RWPE1 (cell line): ENCODE measurements at regions not wholly inside any gene's neighbourhood (a gene's known extent, or its start where the extent isn't known, plus 50 kb on each side); places are given as distances from the start of the nearest gene placed in this dataset.

Source experiments
- CTCF ChIA-PET: fragments of 350-600 bp; sonication (Branson Sonifier 250); formaldehyde crosslinking; extraction: SDS; loops from one replicate; lab custom pipeline; 2021; lab: Yijun Ruan, JAX
- POLR2A ChIA-PET: fragments of 400-600 bp; formaldehyde crosslinking; extraction: SDS; loops from one replicate; lab custom pipeline; 2020; ENCODE audit warnings: antibody characterized with exemption; ENCODE audit not compliant: low non-redundant PET; lab: Yijun Ruan, JAX
- DNase-seq: peaks from one replicate; pipeline ENCODE4 v3.0.0; 2012; ENCODE audit warnings: low spot score
- H3K27ac ChIP-seq: fragments of 450-650 bp; 2 replicates; pipeline ENCODE4 v1.5.1; 2017
- CTCF ChIP-seq: fragments of 450-650 bp; conservative IDR thresholded peaks from 2 replicates; pipeline ENCODE4 v1.5.1; 2017; ENCODE audit warnings: low read depth, mild to moderate bottlenecking

- no peak for TF ChIP-seq CTCF
- no peak for DNase-seq
- ChIA-PET POLR2A (no interaction called here), CTCF (no interaction called here)
- no peak overlapping the region for H3K27ac ChIP-seq
Measured at GRCh38 chr1:195878478-195878877, 729.8 kb downstream of the KCNT2 start.

- ChIA-PET POLR2A (no interaction called here), CTCF (interaction anchor here (1.0 kb wide), 1 partner anchor 9 kb away, joined by 4 read pairs; no protein-coding TSS in a partner anchor)
- H3K27ac ChIP-seq: no peak overlapping the region
- DNase-seq: no peak
- TF ChIP-seq CTCF: no peak
Measured at GRCh38 chr1:195876792-195877191, 731.4 kb downstream of the KCNT2 start.

- POLR2A ChIA-PET: no interaction called here
- DNase-seq: no peak
- TF ChIP-seq CTCF: no peak
- no peak overlapping the region for H3K27ac ChIP-seq
- CTCF ChIA-PET: interaction anchor here (0.6 to 1.0 kb wide), 2 partner anchors 14 to 18 kb away, joined by 3 to 4 read pairs; no protein-coding TSS in a partner anchor
Measured at GRCh38 chr1:195872376-195872775, 735.9 kb downstream of the KCNT2 start.

DNA sequence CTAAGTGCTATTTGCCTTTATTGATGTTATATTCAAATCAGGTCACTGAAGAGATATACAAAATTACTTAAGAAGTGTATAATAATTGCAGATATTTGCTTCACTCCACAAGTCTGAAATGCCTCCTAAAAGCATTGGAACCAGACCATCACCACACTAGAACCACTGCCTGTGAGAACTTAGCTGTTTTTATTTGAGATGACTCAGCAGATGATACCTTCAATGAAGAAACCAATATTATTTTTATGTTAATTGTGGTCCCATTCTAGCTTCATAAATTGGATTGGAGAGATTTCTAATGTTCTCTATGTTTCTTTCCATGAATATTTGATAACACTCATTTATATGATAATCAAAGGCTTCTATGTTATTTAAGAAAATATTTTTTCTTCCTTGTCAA, 740.6 kb downstream of the KCNT2 start:
- ChIA-PET POLR2A (no interaction called here), CTCF (interaction anchor here (0.5 kb wide), 1 partner anchor 12 kb away, joined by 3 read pairs; no protein-coding TSS in a partner anchor)
- no peak for TF ChIP-seq CTCF
- H3K27ac ChIP-seq: no peak overlapping the region
- DNase-seq: no peak

DNA sequence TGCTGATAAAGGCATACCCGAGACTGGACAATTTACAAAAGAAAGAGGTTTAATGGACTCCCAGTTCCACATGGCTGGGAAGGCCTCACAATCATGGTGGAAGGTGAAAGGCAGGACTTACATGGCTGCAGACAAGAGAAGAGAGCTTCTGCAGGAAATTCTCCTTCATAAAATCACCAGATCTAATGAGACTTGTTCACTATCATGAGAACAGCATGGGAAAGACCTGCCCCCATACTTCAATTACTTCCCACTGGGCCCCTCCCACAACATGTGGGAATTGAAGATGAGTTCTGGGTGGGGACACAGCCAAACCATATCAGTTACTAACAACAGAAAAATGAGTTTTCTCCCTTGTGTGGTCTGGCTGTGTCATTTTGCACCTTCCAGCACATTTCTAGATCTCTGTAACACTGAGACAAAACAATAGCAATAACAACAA, 741.4 kb downstream of the KCNT2 start:
- ChIA-PET POLR2A (no interaction called here), CTCF (no interaction called here)
- H3K27ac ChIP-seq: no peak overlapping the region
- no peak for DNase-seq
- TF ChIP-seq CTCF: no peak

DNA sequence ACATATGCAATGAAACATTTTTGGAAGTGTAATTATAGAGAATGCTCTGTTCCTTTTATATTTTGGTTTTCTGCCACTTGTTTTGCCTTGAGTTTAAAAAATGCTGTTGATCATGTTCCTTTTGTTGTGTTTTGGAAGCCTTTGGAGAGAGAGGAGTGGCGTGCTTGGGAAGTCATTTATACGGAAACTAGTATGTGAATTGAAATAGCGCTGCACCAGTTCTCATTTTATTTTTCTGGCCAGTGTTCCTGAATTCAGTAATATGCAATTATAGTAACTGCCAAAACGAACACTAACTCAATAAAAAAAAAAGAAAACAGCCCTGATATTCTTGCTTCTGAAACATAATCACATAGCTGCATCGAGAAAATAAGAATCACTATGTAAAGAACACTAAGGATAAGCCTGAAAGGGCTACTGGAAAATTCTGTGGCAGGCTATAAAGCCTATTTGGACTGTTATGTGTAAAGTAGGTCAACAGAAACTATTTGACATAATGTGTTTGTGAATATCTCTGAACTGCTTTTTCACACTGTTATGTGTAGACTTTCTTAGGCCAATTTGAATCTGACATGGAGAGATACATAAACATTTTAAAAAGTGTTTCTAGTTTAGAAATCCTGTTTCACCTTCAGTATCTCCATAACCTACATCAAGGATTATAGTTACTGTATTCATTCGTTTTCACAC, 742.0 kb downstream of the KCNT2 start:
- no peak overlapping the region for H3K27ac ChIP-seq
- ChIA-PET CTCF (no interaction called here), POLR2A (no interaction called here)
- DNase-seq: no peak
- no peak for TF ChIP-seq CTCF
